ENCODE measurements at regions not wholly inside any gene's neighbourhood (a gene's known extent, or its start where the extent isn't known, plus 50 kb on each side); places are given as distances from the start of the nearest gene placed in this dataset.
"Not testable (repeated sequence)": the region's sequence is repeated elsewhere in the genome, so short reads cannot be mapped to it uniquely, and the experiment has no call there.

- no peak for DNase-seq
- no peak overlapping the region for H3K27ac ChIP-seq (ENCODE audit: low read depth in 1 of 2, low read length in 2 of 2)
- Mint-ChIP-seq H3K27me3 (no peaks in the 10 kb centered on the region), H3K4me3 (no peak overlapping the region), H3K27ac (no peak overlapping the region), H3K4me1 (ENCODE audit: low read depth) (no peaks in the 10 kb centered on the region), H3K9me3 (peaks cover 2% of the 10 kb centered on the region), H3K36me3 (ENCODE audit: low read depth) (no peaks in the 10 kb centered on the region)
- no peak for TF ChIP-seq CTCF (IDR thresholded peaks at IDR 0.05)
- peaks cover 0 to 4% of the 10 kb centered on the region in 2 experiments for H3K9me3 ChIP-seq (ENCODE audit: control insufficient read depth in 1 of 2, insufficient read depth in 1 of 2, low read length in 2 of 2)
- no peaks in the 10 kb centered on the region for H3K27me3 ChIP-seq (ENCODE audit: control insufficient read depth in 1 of 2, insufficient read depth in 2 of 2, low read length in 2 of 2)
- no peaks in the 10 kb centered on the region for H3K36me3 ChIP-seq (ENCODE audit: insufficient read depth, low read length)
- no peak for ATAC-seq (ENCODE audit: poor library complexity)
- no peak overlapping the region for H3K4me3 ChIP-seq (ENCODE audit: low read length)
- ChIA-PET CTCF (no interaction called here), POLR2A (no interaction called here)
- intact Hi-C loops (cut with DNase I, micrococcal nuclease) = no loop called here
- H3K4me1 ChIP-seq (ENCODE audit: insufficient read depth, low read length) = no peaks in the 10 kb centered on the region
Observed at GRCh38 chr2:228768818-228769217, 502.3 kb downstream of the PID1 start.

- H3K4me1 ChIP-seq (ENCODE audit: insufficient read depth, low read length); DNase-seq; H3K27me3 Mint-ChIP-seq; CTCF ChIA-PET; H3K27ac Mint-ChIP-seq; H3K4me3 Mint-ChIP-seq; H3K36me3 Mint-ChIP-seq (ENCODE audit: low read depth); H3K4me3 ChIP-seq (ENCODE audit: low read length); H3K36me3 ChIP-seq (ENCODE audit: insufficient read depth, low read length); H3K9me3 Mint-ChIP-seq; POLR2A ChIA-PET; H3K9me3 ChIP-seq (ENCODE audit: control insufficient read depth in 1 of 2, insufficient read depth in 1 of 2, low read length in 2 of 2); H3K27ac ChIP-seq (ENCODE audit: low read depth in 1 of 2, low read length in 2 of 2); ATAC-seq (ENCODE audit: poor library complexity); intact Hi-C loops (cut with DNase I, micrococcal nuclease); H3K4me1 Mint-ChIP-seq (ENCODE audit: low read depth); H3K27me3 ChIP-seq (ENCODE audit: control insufficient read depth in 1 of 2, insufficient read depth in 2 of 2, low read length in 2 of 2): not testable (repeated sequence)
Observed at GRCh38 chr2:228768141-228768540, 502.9 kb downstream of the PID1 start.

- peaks cover 3% of the 10 kb centered on the region for H3K9me3 Mint-ChIP-seq
- no peak for TF ChIP-seq CTCF (IDR thresholded peaks at IDR 0.05)
- no peak overlapping the region for H3K27ac Mint-ChIP-seq
- ATAC-seq (ENCODE audit: poor library complexity) = no peak
- Histone ChIP-seq H3K27me3 (ENCODE audit: control insufficient read depth in 1 of 2, insufficient read depth in 2 of 2, low read length in 2 of 2) (no peaks in the 10 kb centered on the region), H3K4me3 (ENCODE audit: low read length) (no peak overlapping the region), H3K27ac (ENCODE audit: low read depth in 1 of 2, low read length in 2 of 2) (no peak overlapping the region), H3K36me3 (ENCODE audit: insufficient read depth, low read length) (no peaks in the 10 kb centered on the region), H3K9me3 (ENCODE audit: control insufficient read depth in 1 of 2, insufficient read depth in 1 of 2, low read length in 2 of 2) (peaks cover 0 to 7% of the 10 kb centered on the region in 2 experiments), H3K4me1 (ENCODE audit: insufficient read depth, low read length) (no peaks in the 10 kb centered on the region)
- no peaks in the 10 kb centered on the region for H3K4me1 Mint-ChIP-seq (ENCODE audit: low read depth)
- ChIA-PET CTCF (no interaction called here), POLR2A (no interaction called here)
- H3K36me3 Mint-ChIP-seq (ENCODE audit: low read depth) = no peaks in the 10 kb centered on the region
- no peaks in the 10 kb centered on the region for H3K27me3 Mint-ChIP-seq
- no peak overlapping the region for H3K4me3 Mint-ChIP-seq
- no peak for DNase-seq
- intact Hi-C loops (cut with DNase I, micrococcal nuclease) = no loop called here
Observed at GRCh38 chr2:228767196-228767595, 503.9 kb downstream of the PID1 start.

GRCh38 chr2:228763379-228763981 lies 507.6 kb downstream of the PID1 start:
- intact Hi-C loops (cut with DNase I, micrococcal nuclease) = no loop called here
- no peaks in the 10 kb centered on the region for H3K36me3 Mint-ChIP-seq (ENCODE audit: low read depth)
- no peaks in the 10 kb centered on the region for H3K27me3 ChIP-seq (ENCODE audit: control insufficient read depth in 1 of 2, insufficient read depth in 2 of 2, low read length in 2 of 2)
- peaks cover 3% of the 10 kb centered on the region for H3K9me3 Mint-ChIP-seq
- no peak for DNase-seq
- no peaks in the 10 kb centered on the region for H3K4me1 Mint-ChIP-seq (ENCODE audit: low read depth)
- no peak overlapping the region for H3K27ac ChIP-seq (ENCODE audit: low read depth in 1 of 2, low read length in 2 of 2)
- POLR2A ChIA-PET = no interaction called here
- H3K4me3 Mint-ChIP-seq = no peak overlapping the region
- no peaks in the 10 kb centered on the region for H3K4me1 ChIP-seq (ENCODE audit: insufficient read depth, low read length)
- H3K36me3 ChIP-seq (ENCODE audit: insufficient read depth, low read length) = no peaks in the 10 kb centered on the region
- TF ChIP-seq CTCF (IDR thresholded peaks at IDR 0.05) = no peak
- no peak for ATAC-seq (ENCODE audit: poor library complexity)
- no peak overlapping the region for H3K4me3 ChIP-seq (ENCODE audit: low read length)
- H3K27me3 Mint-ChIP-seq = no peaks in the 10 kb centered on the region
- no peak overlapping the region for H3K27ac Mint-ChIP-seq
- CTCF ChIA-PET = no interaction called here
- H3K9me3 ChIP-seq (ENCODE audit: control insufficient read depth in 1 of 2, insufficient read depth in 1 of 2, low read length in 2 of 2) = peaks cover 0 to 9% of the 10 kb centered on the region in 2 experiments

All from CD4-positive, alpha-beta T cell (primary cell).